Natural killer cell (primary cell): ENCODE measurements at regions not wholly inside any gene's neighbourhood (a gene's known extent, or its start where the extent isn't known, plus 50 kb on each side); places are given as distances from the start of the nearest gene placed in this dataset.

ENCODE experiments used
- ATAC-seq, 3 donors: fragments of 150-1000 bp in 2 of 3; fragments of 200-7000 bp in 1 of 3; cut with Tn5 transposase; 1 replicate in 1 of 3; 2 replicates in 2 of 3; pipeline ENCODE4 v1.10.0; 2021; ENCODE audit warnings: mild to moderate bottlenecking in 2 of 3, moderate library complexity in 2 of 3
- DNase-seq, 2 donors: peaks; one replicate each; pipeline versions ENCODE4 v3.0.0 to v3.0.0-alpha.2; 2013 to 2021; ENCODE audit warnings: mixed read lengths in 1 of 2
- H3K27ac ChIP-seq: one replicate; pipeline ENCODE4 v1.5.1; 2013; ENCODE audit warnings: mild to moderate bottlenecking, low read length
- H3K27me3 ChIP-seq: one replicate; pipeline ENCODE4 v1.6.1; 2013; ENCODE audit warnings: low read length; ENCODE audit not compliant: control insufficient read depth, insufficient read depth
- H3K36me3 ChIP-seq: one replicate; pipeline ENCODE4 v1.6.1; 2013; ENCODE audit warnings: low read length; ENCODE audit not compliant: control insufficient read depth, insufficient read depth
- H3K4me1 ChIP-seq: one replicate; pipeline ENCODE4 v1.6.1; 2013; ENCODE audit warnings: low read length; ENCODE audit not compliant: control insufficient read depth, insufficient read depth
- H3K4me3 ChIP-seq: one replicate; pipeline ENCODE4 v1.5.1; 2013; ENCODE audit warnings: low read length
- H3K9me3 ChIP-seq: one replicate; pipeline ENCODE4 v1.6.1; 2013; ENCODE audit warnings: low read length; ENCODE audit not compliant: control insufficient read depth, insufficient read depth
- H3K27ac Mint-ChIP-seq, 2 donors: one replicate each; pipeline ENCODE4 v1.8.0; 2022; ENCODE audit warnings: mild to moderate bottlenecking in 2 of 2, mixed read lengths in 2 of 2, moderate library complexity in 1 of 2
- H3K27me3 Mint-ChIP-seq, 2 donors: one replicate each; pipeline ENCODE4 v1.8.0; 2022; ENCODE audit warnings: low read depth in 2 of 2, mixed read lengths in 2 of 2
- H3K36me3 Mint-ChIP-seq: one replicate; pipeline ENCODE4 v1.8.0; 2022; ENCODE audit warnings: mixed read lengths
- H3K4me1 Mint-ChIP-seq, 2 donors: one replicate each; pipeline ENCODE4 v1.8.0; 2022; ENCODE audit warnings: mixed read lengths in 2 of 2
- H3K4me3 Mint-ChIP-seq: one replicate; pipeline ENCODE4 v1.8.0; 2022; ENCODE audit warnings: mild to moderate bottlenecking, moderate library complexity, mixed read lengths
- H3K9me3 Mint-ChIP-seq, 2 donors: one replicate each; pipeline ENCODE4 v1.8.0; 2022; ENCODE audit warnings: mixed read lengths in 2 of 2
- WGBS: methylation state at CpG from one replicate; pipeline ENCODE4 v1.1.7; 2013; ENCODE audit warnings: missing lambda C conversion rate; ENCODE audit not compliant: insufficient coverage; 5-methylcytosine and 5-hydroxymethylcytosine counted together
- intact Hi-C: fragments of 100-400 bp; cut with micrococcal nuclease; formaldehyde crosslinking; loops from one replicate; pipeline ENCODE4 v1.14.2; 2022
- TF ChIP-seq, protein P1 (sequence below): fragments of 200-600 bp; IDR thresholded peaks from one replicate; pipeline ENCODE4 v1.8.0; 2022; ENCODE audit warnings: antibody characterized with exemption

DNA sequence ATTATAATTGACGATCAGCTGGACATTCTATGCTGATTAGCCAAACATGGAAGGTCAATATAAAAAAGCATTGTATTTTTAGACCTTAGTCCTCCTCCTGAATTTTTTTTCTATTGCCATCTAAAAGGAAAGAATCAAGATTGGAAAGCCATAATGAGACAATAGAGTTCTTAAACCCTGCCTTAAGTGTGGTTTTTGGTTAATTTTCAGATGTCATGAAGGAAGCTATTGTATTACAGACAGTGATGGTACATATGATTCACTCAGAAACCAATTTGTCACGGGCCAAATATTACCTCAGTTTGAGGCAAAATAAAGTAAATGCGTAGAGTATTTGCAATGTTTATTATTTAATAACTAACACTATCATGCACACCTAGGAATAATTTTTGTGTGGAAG lies 1164.0 kb upstream of the RAG2 start:
- Histone ChIP-seq H3K27me3 (no peaks in the 10 kb centered on the region), H3K27ac (no peak overlapping the region), H3K9me3 (no peaks in the 10 kb centered on the region), H3K4me3 (no peak overlapping the region), H3K36me3 (no peaks in the 10 kb centered on the region), H3K4me1 (no peaks in the 10 kb centered on the region)
- 92% methylated on average over 2 of the region's 3 CpGs for WGBS
- Mint-ChIP-seq H3K27me3 (no peaks in the 10 kb centered on the region), H3K4me3 (no peak overlapping the region), H3K36me3 (peaks cover 10% of the 10 kb centered on the region), H3K4me1 (no peaks in the 10 kb centered on the region), H3K9me3 (peaks cover 6 to 7% of the 10 kb centered on the region in 2 donors), H3K27ac (no peak overlapping the region)
- no peak for DNase-seq
- TF ChIP-seq, protein P1, sequence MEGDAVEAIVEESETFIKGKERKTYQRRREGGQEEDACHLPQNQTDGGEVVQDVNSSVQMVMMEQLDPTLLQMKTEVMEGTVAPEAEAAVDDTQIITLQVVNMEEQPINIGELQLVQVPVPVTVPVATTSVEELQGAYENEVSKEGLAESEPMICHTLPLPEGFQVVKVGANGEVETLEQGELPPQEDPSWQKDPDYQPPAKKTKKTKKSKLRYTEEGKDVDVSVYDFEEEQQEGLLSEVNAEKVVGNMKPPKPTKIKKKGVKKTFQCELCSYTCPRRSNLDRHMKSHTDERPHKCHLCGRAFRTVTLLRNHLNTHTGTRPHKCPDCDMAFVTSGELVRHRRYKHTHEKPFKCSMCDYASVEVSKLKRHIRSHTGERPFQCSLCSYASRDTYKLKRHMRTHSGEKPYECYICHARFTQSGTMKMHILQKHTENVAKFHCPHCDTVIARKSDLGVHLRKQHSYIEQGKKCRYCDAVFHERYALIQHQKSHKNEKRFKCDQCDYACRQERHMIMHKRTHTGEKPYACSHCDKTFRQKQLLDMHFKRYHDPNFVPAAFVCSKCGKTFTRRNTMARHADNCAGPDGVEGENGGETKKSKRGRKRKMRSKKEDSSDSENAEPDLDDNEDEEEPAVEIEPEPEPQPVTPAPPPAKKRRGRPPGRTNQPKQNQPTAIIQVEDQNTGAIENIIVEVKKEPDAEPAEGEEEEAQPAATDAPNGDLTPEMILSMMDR, result no peak
- no peak for ATAC-seq
- intact Hi-C loops, result no loop called here

DNA sequence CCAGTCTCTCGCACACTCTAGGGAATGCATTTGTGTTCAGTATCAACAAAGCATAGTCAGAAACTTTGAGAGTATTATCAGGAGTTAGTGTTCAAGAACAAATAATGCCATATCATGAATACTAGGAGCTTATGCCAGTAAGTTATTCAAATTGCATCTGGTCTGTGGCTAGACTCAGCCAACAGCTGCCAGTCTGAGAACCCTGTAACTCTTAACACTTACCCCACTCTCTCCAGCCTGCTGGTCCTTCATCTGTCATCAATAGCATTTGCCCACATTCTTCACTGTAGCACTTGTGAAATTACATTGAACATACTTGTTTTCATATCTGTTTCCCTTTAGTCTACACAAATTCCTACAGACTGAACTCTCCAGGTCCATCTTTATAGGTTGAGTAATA lies 1157.5 kb upstream of the RAG2 start:
- Mint-ChIP-seq H3K4me1 (peaks cover 0 to 10% of the 10 kb centered on the region in 2 donors), H3K27ac (no peak overlapping the region), H3K36me3 (no peaks in the 10 kb centered on the region), H3K4me3 (no peak overlapping the region), H3K27me3 (no peaks in the 10 kb centered on the region), H3K9me3 (peaks cover 3 to 7% of the 10 kb centered on the region in 2 donors)
- DNase-seq (no peak), ATAC-seq (peak in 1 of 3 donors; percentile 46)
- no peak overlapping the region for H3K27ac ChIP-seq
- intact Hi-C loops, result no loop called here
- H3K4me3 ChIP-seq, result no peak overlapping the region
- 89% methylated on average over 1 of the region's 1 CpG for WGBS
- no peaks in the 10 kb centered on the region for H3K4me1 ChIP-seq
- H3K9me3 ChIP-seq, result peaks cover 3% of the 10 kb centered on the region
- H3K27me3 ChIP-seq, result no peaks in the 10 kb centered on the region
- H3K36me3 ChIP-seq, result no peaks in the 10 kb centered on the region
- TF ChIP-seq, protein P1, result no peak

DNA sequence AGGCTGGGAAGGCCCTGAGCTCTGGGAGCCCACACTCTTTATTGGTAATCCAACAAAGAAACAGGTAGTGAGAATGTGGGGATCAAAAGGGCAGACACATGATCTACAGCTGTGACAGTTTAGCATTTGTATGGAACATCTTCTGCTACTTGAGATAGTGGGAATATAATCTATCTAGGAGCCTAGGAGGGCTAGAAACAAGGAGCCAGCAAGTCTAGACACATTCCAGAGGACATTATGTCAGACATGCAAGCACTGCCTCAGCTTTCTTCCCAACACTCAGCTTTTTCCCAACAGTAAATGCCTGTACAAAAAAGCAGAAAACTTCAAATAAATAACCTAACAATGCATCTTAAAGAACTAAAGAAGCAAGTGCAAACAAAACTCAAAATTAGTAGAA lies 1150.6 kb upstream of the RAG2 start:
- H3K4me1 Mint-ChIP-seq, result no peaks in the 10 kb centered on the region
- Histone ChIP-seq H3K4me3 (no peak overlapping the region), H3K27me3 (no peaks in the 10 kb centered on the region), H3K27ac (no peak overlapping the region), H3K9me3 (peaks cover 3% of the 10 kb centered on the region), H3K36me3 (no peaks in the 10 kb centered on the region), H3K4me1 (no peaks in the 10 kb centered on the region)
- H3K36me3 Mint-ChIP-seq, result no peaks in the 10 kb centered on the region
- DNase-seq, result no peak
- peaks cover 6 to 11% of the 10 kb centered on the region in 2 donors for H3K9me3 Mint-ChIP-seq
- no peak for ATAC-seq
- no peak overlapping the region for H3K4me3 Mint-ChIP-seq
- TF ChIP-seq, protein P1, result no peak
- no peaks in the 10 kb centered on the region for H3K27me3 Mint-ChIP-seq
- no peak overlapping the region for H3K27ac Mint-ChIP-seq
- intact Hi-C loops, result no loop called here

DNA sequence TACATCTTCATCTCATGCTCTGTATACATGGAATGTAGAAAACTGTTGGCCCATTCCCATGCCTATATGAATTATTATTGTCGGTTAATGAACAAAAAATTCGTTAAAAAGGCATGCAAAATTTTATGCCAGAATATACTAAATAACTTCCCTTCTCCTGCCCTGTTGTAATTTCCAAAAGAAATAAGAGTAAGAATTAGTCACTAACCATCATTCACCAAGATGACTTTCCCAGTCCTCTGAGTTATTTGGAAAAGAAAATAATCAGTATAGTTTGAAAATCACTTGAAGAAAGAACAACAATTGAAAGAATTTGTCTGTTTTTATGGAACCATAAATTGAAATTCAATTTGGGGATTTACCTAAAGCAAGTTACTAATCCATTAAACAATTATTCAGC lies 1149.1 kb upstream of the RAG2 start:
- Histone ChIP-seq H3K9me3 (no peaks in the 10 kb centered on the region), H3K36me3 (no peaks in the 10 kb centered on the region), H3K27ac (no peak overlapping the region), H3K27me3 (no peaks in the 10 kb centered on the region), H3K4me3 (no peak overlapping the region), H3K4me1 (no peaks in the 10 kb centered on the region)
- intact Hi-C loops, result no loop called here
- Mint-ChIP-seq H3K9me3 (peaks cover 6 to 11% of the 10 kb centered on the region in 2 donors), H3K4me1 (no peaks in the 10 kb centered on the region), H3K27me3 (no peaks in the 10 kb centered on the region), H3K36me3 (no peaks in the 10 kb centered on the region), H3K27ac (no peak overlapping the region), H3K4me3 (no peak overlapping the region)
- TF ChIP-seq, protein P1, result no peak
- whole genome bisulfite sequencing, result 100% methylated on average over 1 of the region's 2 CpGs
- ATAC-seq (no peak), DNase-seq (no peak)
